GM21619 (cell line): ENCODE measurements at regions not wholly inside any gene's neighbourhood (a gene's known extent, or its start where the extent isn't known, plus 50 kb on each side); places are given as distances from the start of the nearest gene placed in this dataset.

Experiments
- ATAC-seq: cut with Tn5 transposase; IDR thresholded peaks from one replicate; pipeline ENCODE4 v1.9.1; 2021; ENCODE audit not compliant: unreplicated experiment

- ATAC-seq, result no peak
Measured at GRCh38 chr5:82854956-82855355, 222.2 kb downstream of the TMEM167A start.

GRCh38 chr5:82851471-82851870 lies 225.7 kb downstream of the TMEM167A start:
- no peak for ATAC-seq

GRCh38 chr5:82850393-82850792 lies 226.8 kb downstream of the TMEM167A start:
- ATAC-seq, result no peak

- ATAC-seq, result no peak
Measured at GRCh38 chr5:82849885-82850284, 227.3 kb downstream of the TMEM167A start.

- no peak for ATAC-seq
Measured at GRCh38 chr5:82847562-82847961, 229.6 kb downstream of the TMEM167A start.

GRCh38 chr5:82839881-82840280 lies 237.3 kb downstream of the TMEM167A start:
- ATAC-seq, result no peak

GRCh38 chr5:82835488-82835887 lies 241.7 kb downstream of the TMEM167A start:
- no peak for ATAC-seq

GRCh38 chr5:82834151-82834550 lies 243.0 kb downstream of the TMEM167A start:
- ATAC-seq, result no peak

GRCh38 chr5:82833277-82833676 lies 243.9 kb downstream of the TMEM167A start:
- no peak for ATAC-seq

- ATAC-seq, result no peak
Measured at GRCh38 chr5:82832445-82832844, 244.7 kb downstream of the TMEM167A start.

GRCh38 chr5:82828211-82828610 lies 249.0 kb downstream of the TMEM167A start:
- no peak for ATAC-seq

GRCh38 chr5:82827651-82828050 lies 249.5 kb downstream of the TMEM167A start:
- ATAC-seq, result no peak

- ATAC-seq, result no peak
Measured at GRCh38 chr5:82822634-82822927, 254.6 kb downstream of the TMEM167A start.

GRCh38 chr5:82821846-82822633 lies 255.2 kb downstream of the TMEM167A start:
- ATAC-seq, result no peak

- peak; percentile 86 for ATAC-seq
Measured at GRCh38 chr5:82820961-82821845, 256.0 kb downstream of the TMEM167A start.

- no peak for ATAC-seq
Measured at GRCh38 chr5:82820188-82820587, 257.0 kb downstream of the TMEM167A start.

GRCh38 chr5:82817897-82818676 lies 259.1 kb downstream of the TMEM167A start:
- ATAC-seq, result no peak

GRCh38 chr5:82816926-82817325 lies 260.3 kb downstream of the TMEM167A start:
- ATAC-seq, result no peak

GRCh38 chr5:82815871-82816270 lies 261.3 kb downstream of the TMEM167A start:
- no peak for ATAC-seq

- no peak for ATAC-seq
Measured at GRCh38 chr5:82813861-82814260, 263.3 kb downstream of the TMEM167A start.

GRCh38 chr5:82812575-82812974 lies 264.6 kb downstream of the TMEM167A start:
- ATAC-seq, result no peak
